ENCODE measurements at regions not wholly inside any gene's neighbourhood (a gene's known extent, or its start where the extent isn't known, plus 50 kb on each side); places are given as distances from the start of the nearest gene placed in this dataset.
"Not testable (repeated sequence)": the region's sequence is repeated elsewhere in the genome, so short reads cannot be mapped to it uniquely, and the experiment has no call there.

GRCh38 chr12:25352083-25352918 is 101.6 kb upstream of the KRAS start:
- no peak for DNase-seq
- intact Hi-C loops (cut with DNase I), result no loop called here

GRCh38 chr12:25348593-25348895 is 97.8 kb upstream of the KRAS start:
- no peak for DNase-seq
- intact Hi-C loops (cut with DNase I), result no loop called here

- intact Hi-C loops (cut with DNase I), result no loop called here
- no peak for DNase-seq
These were observed 97.2 kb upstream of the KRAS start for GRCh38 chr12:25347716-25348592.

GRCh38 chr12:25341877-25342276 is 91.1 kb upstream of the KRAS start:
- DNase-seq; intact Hi-C loops (cut with DNase I): not testable (repeated sequence)

- intact Hi-C loops (cut with DNase I), result no loop called here
These were observed 87.2 kb upstream of the KRAS start for GRCh38 chr12:25337916-25338315.

GRCh38 chr12:25332143-25332542 is 81.4 kb upstream of the KRAS start:
- intact Hi-C loops (cut with DNase I), result no loop called here
- no peak for DNase-seq

More at GRCh38 chr12:25337916-25338315, 87.2 kb upstream of the KRAS start:
- DNase-seq, result no peak

- intact Hi-C loops (cut with DNase I), result no loop called here
- no peak for DNase-seq
These were observed 77.5 kb upstream of the KRAS start for GRCh38 chr12:25328072-25328712.

GRCh38 chr12:25327321-25327720 is 76.6 kb upstream of the KRAS start:
- intact Hi-C loops (cut with DNase I), result no loop called here

GRCh38 chr12:25326326-25326725 is 75.6 kb upstream of the KRAS start:
- DNase-seq, result no peak
- intact Hi-C loops (cut with DNase I), result no loop called here

More at GRCh38 chr12:25327321-25327720, 76.6 kb upstream of the KRAS start:
- no peak for DNase-seq

GRCh38 chr12:25324861-25325260 is 74.1 kb upstream of the KRAS start:
- DNase-seq, result no peak
- intact Hi-C loops (cut with DNase I), result no loop called here

GRCh38 chr12:25323581-25323982 is 72.9 kb upstream of the KRAS start:
- no peak for DNase-seq
- intact Hi-C loops (cut with DNase I), result no loop called here

GRCh38 chr12:25322918-25323531 is 72.3 kb upstream of the KRAS start:
- no peak for DNase-seq
- intact Hi-C loops (cut with DNase I), result no loop called here

- intact Hi-C loops (cut with DNase I), result no loop called here
- DNase-seq, result no peak
These were observed 71.6 kb upstream of the KRAS start for GRCh38 chr12:25322351-25322750.

- DNase-seq, result no peak
- intact Hi-C loops (cut with DNase I), result no loop called here
These were observed 71.0 kb upstream of the KRAS start for GRCh38 chr12:25321772-25322171.

GRCh38 chr12:25320123-25321006 is 69.6 kb upstream of the KRAS start:
- intact Hi-C loops (cut with DNase I), result no loop called here
- DNase-seq, result no peak

GRCh38 chr12:25319233-25319984 is 68.7 kb upstream of the KRAS start:
- intact Hi-C loops (cut with DNase I), result no loop called here
- DNase-seq, result no peak

- DNase-seq, result no peak
- intact Hi-C loops (cut with DNase I), result no loop called here
These were observed 66.8 kb upstream of the KRAS start for GRCh38 chr12:25317553-25317952.

- DNase-seq, result no peak
- intact Hi-C loops (cut with DNase I), result no loop called here
These were observed 64.7 kb upstream of the KRAS start for GRCh38 chr12:25315388-25315787.
